HG03045 (cell line): ENCODE measurements at regions not wholly inside any gene's neighbourhood (a gene's known extent, or its start where the extent isn't known, plus 50 kb on each side); places are given as distances from the start of the nearest gene placed in this dataset.

Experiments used
- ATAC-seq: cut with Tn5 transposase; IDR thresholded peaks from one replicate; pipeline ENCODE4 v1.9.1; 2021; ENCODE audit warnings: mild to moderate bottlenecking, moderate library complexity; ENCODE audit not compliant: unreplicated experiment

DNA sequence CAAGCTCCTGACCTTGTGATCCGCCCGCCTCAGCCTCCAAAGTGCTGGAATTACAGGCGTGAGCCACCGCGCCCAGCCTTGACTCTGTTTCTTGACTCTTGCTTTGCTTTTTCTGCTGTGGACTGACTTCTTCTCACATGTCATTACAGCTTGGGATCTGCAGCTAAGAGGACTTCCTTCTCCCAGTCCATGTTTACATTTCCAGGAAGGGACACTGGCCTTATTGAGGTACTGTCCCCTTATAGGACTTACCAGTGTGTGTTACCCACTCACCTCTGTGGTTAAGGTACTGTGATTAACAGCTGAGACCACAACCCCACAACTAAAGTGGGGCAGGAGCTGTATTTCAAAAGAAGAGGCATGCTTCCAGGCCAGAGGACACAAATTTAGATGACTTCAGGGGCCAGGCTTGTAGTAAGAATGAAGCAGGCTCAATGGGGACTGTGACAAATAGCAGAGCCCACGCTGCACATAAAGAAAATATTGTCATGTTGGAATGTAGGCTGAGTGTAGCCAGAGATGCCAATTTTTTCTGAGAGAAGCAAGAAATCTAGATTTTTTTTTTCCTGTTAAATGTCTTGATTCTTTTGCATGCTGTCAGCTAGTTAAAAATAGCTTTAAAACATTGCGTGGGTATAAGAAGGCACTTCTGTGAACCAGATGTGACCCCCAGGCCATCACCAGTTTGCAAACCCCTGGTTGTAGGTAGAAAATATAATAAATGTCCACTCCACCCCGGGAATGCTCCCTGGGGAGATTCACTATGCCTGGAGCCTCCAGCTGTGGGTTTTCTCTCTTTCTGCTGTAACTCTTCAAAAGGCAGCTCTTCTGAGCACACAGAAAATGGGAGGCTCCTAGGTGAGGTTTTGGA is 75.0 kb downstream of the PTPDC1 start:
- no peak for ATAC-seq

GRCh38 chr9:94160594-94161501 is 76.6 kb downstream of the PTPDC1 start:
- no peak for ATAC-seq

DNA sequence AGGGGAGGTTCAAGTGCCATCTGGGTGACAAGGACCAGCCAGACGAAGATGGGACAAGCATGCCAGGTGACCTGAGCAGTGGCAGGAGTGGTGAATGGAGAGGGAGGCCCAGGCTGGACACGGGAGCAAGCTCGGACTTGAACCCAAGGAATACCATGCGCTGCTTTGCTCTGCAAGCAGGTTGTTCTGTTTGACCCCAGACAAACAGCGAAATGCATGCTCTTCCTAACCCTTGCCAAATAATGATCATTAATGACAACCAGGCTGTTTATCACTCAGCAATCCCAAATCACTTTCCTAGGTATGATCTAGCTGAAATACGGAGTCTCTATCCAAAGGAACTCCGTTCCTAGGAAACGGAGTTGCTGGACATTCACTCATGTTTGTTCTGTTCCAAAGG is 77.4 kb downstream of the PTPDC1 start:
- ATAC-seq: no peak

GRCh38 chr9:94164806-94165549 is 80.7 kb downstream of the PTPDC1 start:
- no peak for ATAC-seq

GRCh38 chr9:94165592-94166235 is 81.5 kb downstream of the PTPDC1 start:
- ATAC-seq: peak; percentile 93

GRCh38 chr9:94166236-94166975 is 82.1 kb downstream of the PTPDC1 start:
- peak; percentile 68 for ATAC-seq

- ATAC-seq: peak; percentile 2
These were observed 82.7 kb downstream of the PTPDC1 start for GRCh38 chr9:94166976-94167346.

DNA sequence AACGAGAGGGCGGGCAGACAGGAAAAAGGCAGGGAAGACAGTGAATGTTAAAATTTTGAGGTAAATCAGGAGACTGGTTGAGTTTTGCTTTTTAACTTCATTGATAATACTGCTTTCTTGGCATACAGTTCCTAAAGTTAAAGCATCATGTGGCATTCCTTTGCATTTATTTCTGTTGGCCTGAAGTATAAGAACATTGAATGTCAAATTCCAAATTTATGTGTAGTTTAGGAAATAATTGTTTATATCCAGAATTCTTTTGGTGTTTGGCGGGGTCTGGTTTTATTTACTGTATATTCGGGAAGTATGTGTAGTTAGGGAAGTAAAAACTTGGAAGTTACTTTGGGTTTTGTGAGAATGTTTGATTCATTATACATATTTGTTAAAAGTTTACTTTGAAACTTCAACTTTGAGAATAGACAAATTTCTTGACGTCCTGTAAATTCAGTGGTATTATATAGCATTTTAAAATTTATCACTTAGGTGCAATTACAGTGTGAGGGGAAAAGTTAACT is 83.2 kb downstream of the PTPDC1 start:
- ATAC-seq: no peak

GRCh38 chr9:94168203-94169000 is 84.1 kb downstream of the PTPDC1 start:
- ATAC-seq: no peak

- no peak for ATAC-seq
These were observed 85.7 kb downstream of the PTPDC1 start for GRCh38 chr9:94169968-94170367.

DNA sequence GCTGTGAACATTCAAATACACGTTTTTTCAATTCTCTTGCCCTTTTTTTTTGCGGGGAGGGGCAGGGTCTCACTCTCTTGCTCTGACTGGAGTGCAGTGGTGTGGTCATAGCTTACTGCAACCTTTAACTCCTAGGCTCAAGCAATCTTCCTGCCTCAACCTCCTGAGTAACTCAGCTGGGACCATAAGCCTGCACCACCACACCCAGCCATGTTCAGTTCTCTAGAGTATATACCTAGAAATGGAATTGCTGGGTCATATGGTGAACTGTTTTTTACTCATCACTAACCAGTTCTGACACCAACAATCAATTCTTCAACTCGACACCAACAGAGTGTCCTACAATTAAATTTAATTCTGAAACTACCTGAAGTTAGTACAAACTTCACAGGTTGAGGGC is 85.5 kb upstream of the ZNF169 start:
- ATAC-seq: peak; percentile 45

GRCh38 chr9:94174164-94174563 is 84.9 kb upstream of the ZNF169 start:
- no peak for ATAC-seq

GRCh38 chr9:94175669-94176068 is 83.4 kb upstream of the ZNF169 start:
- ATAC-seq: no peak

DNA sequence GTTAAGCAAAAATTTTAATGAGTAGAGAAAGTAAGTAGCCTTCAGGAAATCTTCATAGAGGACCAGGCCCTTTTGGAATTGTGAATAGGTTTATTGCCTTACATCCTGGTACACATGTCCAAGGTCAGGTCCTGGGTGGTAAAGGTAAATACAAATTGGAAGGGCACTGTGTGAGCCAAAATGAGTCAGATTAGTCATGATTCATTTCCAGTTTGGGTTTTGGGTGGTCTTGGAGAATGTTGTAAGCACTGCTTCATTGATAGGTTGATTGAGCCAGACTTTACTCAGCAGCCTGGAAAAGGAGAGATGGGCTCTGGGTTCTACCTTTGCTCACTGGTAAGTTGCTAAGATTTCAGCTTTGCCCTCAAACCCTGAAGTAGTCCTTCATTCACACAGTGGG is 82.5 kb upstream of the ZNF169 start:
- no peak for ATAC-seq

- peak; percentile 59 for ATAC-seq
These were observed 80.2 kb upstream of the ZNF169 start for GRCh38 chr9:94178927-94179326.

GRCh38 chr9:94181408-94182181 is 77.5 kb upstream of the ZNF169 start:
- no peak for ATAC-seq

DNA sequence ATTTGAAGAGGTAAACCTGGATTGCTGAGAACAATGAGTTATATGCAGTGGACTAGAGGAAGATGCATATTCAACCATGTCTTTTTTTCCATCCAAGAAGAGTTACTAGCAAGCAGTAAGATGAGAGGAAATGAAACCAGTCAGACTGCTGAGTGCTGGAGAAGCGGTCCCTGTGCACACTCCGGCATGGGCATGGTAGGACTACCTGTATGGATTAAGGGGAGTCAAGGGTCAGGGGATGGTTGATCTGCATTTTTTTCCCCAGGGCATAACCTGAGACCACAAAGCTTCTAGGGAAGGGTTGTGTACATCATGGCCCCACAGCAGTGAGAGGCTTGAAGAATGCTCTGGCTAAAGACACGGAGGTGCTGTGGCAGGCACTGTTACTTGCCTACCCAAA is 76.6 kb upstream of the ZNF169 start:
- no peak for ATAC-seq
